Esophagus muscularis mucosa (tissue), 4 donors: ENCODE measurements at regions not wholly inside any gene's neighbourhood (a gene's known extent, or its start where the extent isn't known, plus 50 kb on each side); places are given as distances from the start of the nearest gene placed in this dataset.

ENCODE experiments used
- EP300 ChIP-seq: sonication (generic); formaldehyde crosslinking; IDR thresholded peaks from one replicate; pipeline ENCODE4 v1.6.1; 2017; ENCODE audit warnings: antibody characterized with exemption
- POLR2AphosphoS5 ChIP-seq, 2 donors: sonication (generic); formaldehyde crosslinking; IDR thresholded peaks; one replicate each; pipeline ENCODE4 v1.6.1; 2017; ENCODE audit warnings: antibody characterized with exemption in 2 of 2
- TF ChIP-seq, protein P1 (sequence below), 3 experiments: fragments of 200-600 bp in 2 of 3; fragments of 450-650 bp in 1 of 3; sonication (generic) in 2 of 3; IDR thresholded peaks; one replicate each; pipeline ENCODE4 v1.5.1; 2017 to 2019; ENCODE audit warnings: antibody characterized with exemption in 3 of 3, mild to moderate bottlenecking in 2 of 3, moderate library complexity in 1 of 3

DNA sequence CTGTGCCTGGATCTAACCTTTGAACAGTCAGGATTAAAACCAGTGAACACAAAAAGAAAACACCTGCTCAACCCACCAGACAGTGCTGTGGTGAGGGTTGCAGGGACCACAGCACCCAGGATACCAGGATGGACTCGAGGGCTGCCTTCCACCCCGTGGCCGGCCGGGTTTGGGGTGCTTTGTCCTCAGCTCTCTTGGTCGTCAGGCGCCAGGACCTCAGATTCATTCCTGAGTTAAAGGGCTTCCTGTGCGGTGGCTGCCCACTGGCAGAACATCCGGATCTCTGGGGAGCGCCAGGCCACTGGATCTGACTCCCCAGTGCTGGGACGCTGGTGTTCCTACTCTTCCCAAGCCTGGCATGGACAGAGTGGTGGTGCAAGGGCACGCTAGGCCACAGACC, 239.8 kb downstream of the TFCP2L1 start:
- TF ChIP-seq EP300 (no peak), POLR2AphosphoS5 (IDR thresholded peaks at IDR 0.05) (no peak)
- TF ChIP-seq, protein P1, sequence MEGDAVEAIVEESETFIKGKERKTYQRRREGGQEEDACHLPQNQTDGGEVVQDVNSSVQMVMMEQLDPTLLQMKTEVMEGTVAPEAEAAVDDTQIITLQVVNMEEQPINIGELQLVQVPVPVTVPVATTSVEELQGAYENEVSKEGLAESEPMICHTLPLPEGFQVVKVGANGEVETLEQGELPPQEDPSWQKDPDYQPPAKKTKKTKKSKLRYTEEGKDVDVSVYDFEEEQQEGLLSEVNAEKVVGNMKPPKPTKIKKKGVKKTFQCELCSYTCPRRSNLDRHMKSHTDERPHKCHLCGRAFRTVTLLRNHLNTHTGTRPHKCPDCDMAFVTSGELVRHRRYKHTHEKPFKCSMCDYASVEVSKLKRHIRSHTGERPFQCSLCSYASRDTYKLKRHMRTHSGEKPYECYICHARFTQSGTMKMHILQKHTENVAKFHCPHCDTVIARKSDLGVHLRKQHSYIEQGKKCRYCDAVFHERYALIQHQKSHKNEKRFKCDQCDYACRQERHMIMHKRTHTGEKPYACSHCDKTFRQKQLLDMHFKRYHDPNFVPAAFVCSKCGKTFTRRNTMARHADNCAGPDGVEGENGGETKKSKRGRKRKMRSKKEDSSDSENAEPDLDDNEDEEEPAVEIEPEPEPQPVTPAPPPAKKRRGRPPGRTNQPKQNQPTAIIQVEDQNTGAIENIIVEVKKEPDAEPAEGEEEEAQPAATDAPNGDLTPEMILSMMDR (IDR thresholded peaks at IDR 0.05): no peak
